Ishikawa (cell line): ENCODE measurements at regions not wholly inside any gene's neighbourhood (a gene's known extent, or its start where the extent isn't known, plus 50 kb on each side); places are given as distances from the start of the nearest gene placed in this dataset.

Source experiments
- CEBPB ChIP-seq: IDR thresholded peaks from 2 replicates; pipeline ENCODE4 v1.6.1; 2012
- CREB1 ChIP-seq: IDR thresholded peaks from 2 replicates; pipeline ENCODE4 v1.6.1; 2012; ENCODE audit warnings: low read depth
- EGR1 ChIP-seq: IDR thresholded peaks from 2 replicates; pipeline ENCODE4 v1.6.1; 2012
- EP300 ChIP-seq: IDR thresholded peaks from 2 replicates; pipeline ENCODE4 v1.6.1; 2012; ENCODE audit warnings: borderline replicate concordance
- FOXM1 ChIP-seq: IDR thresholded peaks from 2 replicates; pipeline ENCODE4 v1.6.1; 2012; ENCODE audit warnings: low read depth, borderline replicate concordance
- MAX ChIP-seq: IDR thresholded peaks from 2 replicates; pipeline ENCODE4 v1.6.1; 2012
- NFIC ChIP-seq: IDR thresholded peaks from 2 replicates; pipeline ENCODE4 v1.6.1; 2012
- RAD21 ChIP-seq: IDR thresholded peaks from 2 replicates; pipeline ENCODE4 v1.6.1; 2012; ENCODE audit warnings: low read depth
- REST ChIP-seq: IDR thresholded peaks from 2 replicates; pipeline ENCODE4 v1.6.1; 2012; ENCODE audit warnings: low read depth, mild to moderate bottlenecking
- TAF1 ChIP-seq: IDR thresholded peaks from 2 replicates; pipeline ENCODE4 v1.6.1; 2012; ENCODE audit warnings: low read depth, mild to moderate bottlenecking
- TCF12 ChIP-seq: IDR thresholded peaks from 2 replicates; pipeline ENCODE4 v1.6.1; 2012; ENCODE audit warnings: low read depth
- USF1 ChIP-seq: IDR thresholded peaks from 2 replicates; pipeline ENCODE4 v1.6.1; 2012
- ZBTB7A ChIP-seq: IDR thresholded peaks from 2 replicates; pipeline ENCODE4 v1.6.1; 2012; ENCODE audit warnings: low read depth

DNA sequence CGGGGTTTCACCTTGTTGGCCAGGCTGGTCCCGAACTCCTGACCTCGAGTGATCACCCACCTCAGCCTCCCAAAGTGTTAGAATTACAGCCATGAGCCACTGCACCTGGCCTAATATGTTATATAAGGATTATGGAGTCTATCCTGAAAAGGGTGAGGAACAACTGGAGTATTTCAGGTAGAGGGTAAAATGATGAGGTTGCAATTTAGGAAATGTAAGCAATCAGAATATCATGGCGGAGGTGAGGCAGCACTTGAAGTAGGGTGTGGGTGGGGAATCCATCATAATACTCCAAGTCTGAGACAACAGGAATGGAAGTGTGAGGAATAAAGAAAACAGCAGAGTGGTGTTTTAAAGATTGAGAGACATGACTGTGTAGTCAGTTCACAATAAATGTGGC, 582.2 kb downstream of the FGF9 start:
- TF ChIP-seq TCF12, result no peak
- no peak for TF ChIP-seq EGR1
- TF ChIP-seq EP300, result no peak
- no peak for TF ChIP-seq FOXM1
- no peak for TF ChIP-seq USF1
- no peak for TF ChIP-seq REST
- TF ChIP-seq MAX, result no peak
- TF ChIP-seq CEBPB, result no peak
- TF ChIP-seq TAF1, result no peak
- no peak for TF ChIP-seq CREB1
- TF ChIP-seq RAD21, result no peak
- no peak for TF ChIP-seq NFIC
- TF ChIP-seq ZBTB7A, result no peak
